ENCODE measurements at regions not wholly inside any gene's neighbourhood (a gene's known extent, or its start where the extent isn't known, plus 50 kb on each side); places are given as distances from the start of the nearest gene placed in this dataset.

GRCh38 chr7:140283472-140283871, 106.7 kb upstream of the KDM7A start:
- Histone ChIP-seq H3K27me3 (replicated peaks; ENCODE audit: control insufficient read depth, insufficient read depth, low read length) (no peaks in the 10 kb centered on the region), H3K4me1 (no peaks in the 10 kb centered on the region), H3K4me3 (ENCODE audit: low read depth, low read length) (no peak overlapping the region), H3K9me3 (no peaks in the 10 kb centered on the region), H3K36me3 (ENCODE audit: control insufficient read depth, insufficient read depth, low read length) (no peaks in the 10 kb centered on the region)
- POLR2A ChIA-PET, result no interaction called here
- BruUV-seq (replicated peaks), result no TSS peak
- no peaks in the 10 kb centered on the region for H3K9me3 Mint-ChIP-seq (ENCODE audit: unreplicated experiment)
- peaks cover 8% of the 10 kb centered on the region for H3K27me3 Mint-ChIP-seq (ENCODE audit: insufficient read depth, unreplicated experiment)
- CTCF ChIA-PET, result no interaction called here
- no peaks in the 10 kb centered on the region for H3K36me3 Mint-ChIP-seq (ENCODE audit: insufficient read depth, unreplicated experiment)
- no peak for TF ChIP-seq CTCF (IDR thresholded peaks at IDR 0.05; ENCODE audit: insufficient read depth in 1 of 2, low read depth in 1 of 2, low read length in 1 of 2, severe bottlenecking in 1 of 2, unreplicated experiment in 1 of 2)
- intact Hi-C loops (cut with micrococcal nuclease; ENCODE audit: unreplicated experiment), result no loop called here
- no peak for DNase-seq
- no peak overlapping the region for H3K27ac Mint-ChIP-seq (ENCODE audit: unreplicated experiment)
- H3K4me1 Mint-ChIP-seq (ENCODE audit: low read depth, unreplicated experiment), result no peaks in the 10 kb centered on the region
- no peak overlapping the region for H3K4me3 Mint-ChIP-seq (ENCODE audit: unreplicated experiment)

- Mint-ChIP-seq H3K9me3 (ENCODE audit: unreplicated experiment) (no peaks in the 10 kb centered on the region), H3K27ac (ENCODE audit: unreplicated experiment) (no peak overlapping the region), H3K4me3 (ENCODE audit: unreplicated experiment) (no peak overlapping the region), H3K36me3 (ENCODE audit: insufficient read depth, unreplicated experiment) (no peaks in the 10 kb centered on the region), H3K4me1 (ENCODE audit: low read depth, unreplicated experiment) (no peaks in the 10 kb centered on the region), H3K27me3 (ENCODE audit: insufficient read depth, unreplicated experiment) (peaks cover 9% of the 10 kb centered on the region)
- no peaks in the 10 kb centered on the region for H3K9me3 ChIP-seq
- no peaks in the 10 kb centered on the region for H3K4me1 ChIP-seq
- intact Hi-C loops (cut with micrococcal nuclease; ENCODE audit: unreplicated experiment), result no loop called here
- H3K27me3 ChIP-seq (replicated peaks; ENCODE audit: control insufficient read depth, insufficient read depth, low read length), result no peaks in the 10 kb centered on the region
- POLR2A ChIA-PET, result no interaction called here
- BruUV-seq (replicated peaks), result no TSS peak
- DNase-seq, result no peak
- H3K36me3 ChIP-seq (ENCODE audit: control insufficient read depth, insufficient read depth, low read length), result no peaks in the 10 kb centered on the region
- TF ChIP-seq CTCF (IDR thresholded peaks at IDR 0.05; ENCODE audit: insufficient read depth in 1 of 2, low read depth in 1 of 2, low read length in 1 of 2, severe bottlenecking in 1 of 2, unreplicated experiment in 1 of 2), result no peak
- CTCF ChIA-PET, result no interaction called here
- H3K4me3 ChIP-seq (ENCODE audit: low read depth, low read length), result no peak overlapping the region
These were observed 105.2 kb upstream of the KDM7A start for GRCh38 chr7:140281960-140282359.

- CTCF ChIA-PET, result no interaction called here
- no peak overlapping the region for H3K4me3 ChIP-seq (ENCODE audit: low read depth, low read length)
- DNase-seq, result no peak
- no peak for TF ChIP-seq CTCF (IDR thresholded peaks at IDR 0.05; ENCODE audit: insufficient read depth in 1 of 2, low read depth in 1 of 2, low read length in 1 of 2, severe bottlenecking in 1 of 2, unreplicated experiment in 1 of 2)
- POLR2A ChIA-PET, result no interaction called here
- Mint-ChIP-seq H3K36me3 (ENCODE audit: insufficient read depth, unreplicated experiment) (no peaks in the 10 kb centered on the region), H3K27me3 (ENCODE audit: insufficient read depth, unreplicated experiment) (peaks cover 9% of the 10 kb centered on the region), H3K4me3 (ENCODE audit: unreplicated experiment) (no peak overlapping the region), H3K27ac (ENCODE audit: unreplicated experiment) (no peak overlapping the region), H3K9me3 (ENCODE audit: unreplicated experiment) (no peaks in the 10 kb centered on the region), H3K4me1 (ENCODE audit: low read depth, unreplicated experiment) (no peaks in the 10 kb centered on the region)
- H3K4me1 ChIP-seq, result no peaks in the 10 kb centered on the region
- intact Hi-C loops (cut with micrococcal nuclease; ENCODE audit: unreplicated experiment), result no loop called here
- no peaks in the 10 kb centered on the region for H3K9me3 ChIP-seq
- H3K36me3 ChIP-seq (ENCODE audit: control insufficient read depth, insufficient read depth, low read length), result no peaks in the 10 kb centered on the region
- H3K27me3 ChIP-seq (replicated peaks; ENCODE audit: control insufficient read depth, insufficient read depth, low read length), result no peaks in the 10 kb centered on the region
- no TSS peak for BruUV-seq (replicated peaks)
These were observed 104.5 kb upstream of the KDM7A start for GRCh38 chr7:140281255-140281654.

Data from Caco-2 (cell line).